HG03025 (cell line): ENCODE measurements at regions not wholly inside any gene's neighbourhood (a gene's known extent, or its start where the extent isn't known, plus 50 kb on each side); places are given as distances from the start of the nearest gene placed in this dataset.

Experiments used
- ATAC-seq: cut with Tn5 transposase; IDR thresholded peaks from one replicate; pipeline ENCODE4 v1.9.1; 2021; ENCODE audit warnings: mild to moderate bottlenecking, moderate library complexity; ENCODE audit not compliant: unreplicated experiment, low FRiP score

DNA sequence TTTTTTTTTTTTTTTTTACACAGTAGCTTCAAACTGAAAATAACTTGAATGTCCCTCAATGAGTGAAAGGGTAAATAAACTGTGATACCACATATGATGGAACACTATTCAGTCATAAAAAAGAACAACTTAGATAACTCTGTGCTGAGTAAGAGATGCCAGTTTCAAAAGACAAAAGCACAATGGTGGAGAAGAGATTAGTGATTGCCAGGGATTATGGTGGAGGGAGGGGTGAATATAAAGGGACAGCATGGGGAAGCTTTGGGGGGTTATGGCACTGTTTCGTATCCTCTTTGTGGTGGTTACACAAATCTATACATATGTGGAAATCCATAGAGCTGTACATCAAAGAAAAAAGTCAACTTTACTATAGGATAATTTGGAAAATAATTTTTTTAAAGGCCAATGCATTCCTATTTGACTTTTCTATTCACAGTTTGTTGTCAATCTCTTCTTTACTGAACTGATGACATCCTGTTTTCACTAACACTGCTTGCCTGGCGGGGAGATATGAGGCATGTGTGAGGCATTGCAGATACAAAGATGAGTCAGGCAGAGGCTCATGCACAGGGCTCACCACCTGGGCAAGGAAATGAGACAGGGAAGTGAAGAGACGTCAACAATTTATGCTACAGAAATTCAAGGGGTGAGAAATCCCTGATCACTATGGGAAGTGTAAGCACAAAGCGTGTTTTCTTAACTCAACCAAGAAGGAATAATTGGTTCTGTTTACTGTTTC lies 302.7 kb downstream of the DUSP10 start:
- ATAC-seq: peak; percentile 81

DNA sequence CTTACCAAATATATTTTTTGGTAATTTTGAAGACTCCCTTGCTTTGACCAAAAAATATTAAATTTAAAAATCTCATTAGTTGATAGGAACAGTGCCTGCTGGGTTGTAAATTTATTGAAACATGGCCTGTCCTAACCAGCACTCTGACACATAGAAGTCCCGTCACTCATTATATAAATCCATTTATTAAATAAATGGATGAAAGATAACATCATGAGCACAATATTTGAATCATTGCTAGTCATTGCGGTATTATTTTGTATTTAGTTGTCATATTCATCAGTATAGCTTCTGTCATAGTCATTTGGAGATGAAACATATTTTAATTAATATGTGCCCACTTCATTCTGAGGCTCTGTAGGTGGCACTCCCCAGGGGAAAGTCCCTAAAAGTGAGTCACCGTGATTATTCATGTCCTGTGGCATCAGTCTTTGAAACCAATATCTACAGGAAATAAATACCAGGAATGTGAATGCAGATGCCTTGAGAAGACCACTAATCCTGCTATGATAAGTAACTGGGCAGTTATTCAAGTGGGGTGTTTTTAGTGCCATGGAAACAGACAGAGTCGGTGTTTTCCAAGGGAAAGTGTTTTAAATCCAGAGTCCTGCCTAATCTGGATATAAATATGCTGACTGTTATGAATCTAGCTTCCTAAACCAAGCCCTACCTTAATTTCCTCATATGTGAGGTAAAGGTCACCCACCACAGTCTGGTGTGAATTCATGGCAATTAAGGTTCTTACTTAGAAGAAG lies 302.0 kb downstream of the DUSP10 start:
- no peak for ATAC-seq

- ATAC-seq: no peak
Measured at GRCh38 chr1:221440658-221441057, 301.2 kb downstream of the DUSP10 start.

- no peak for ATAC-seq
Measured at GRCh38 chr1:221442056-221442455, 299.8 kb downstream of the DUSP10 start.

DNA sequence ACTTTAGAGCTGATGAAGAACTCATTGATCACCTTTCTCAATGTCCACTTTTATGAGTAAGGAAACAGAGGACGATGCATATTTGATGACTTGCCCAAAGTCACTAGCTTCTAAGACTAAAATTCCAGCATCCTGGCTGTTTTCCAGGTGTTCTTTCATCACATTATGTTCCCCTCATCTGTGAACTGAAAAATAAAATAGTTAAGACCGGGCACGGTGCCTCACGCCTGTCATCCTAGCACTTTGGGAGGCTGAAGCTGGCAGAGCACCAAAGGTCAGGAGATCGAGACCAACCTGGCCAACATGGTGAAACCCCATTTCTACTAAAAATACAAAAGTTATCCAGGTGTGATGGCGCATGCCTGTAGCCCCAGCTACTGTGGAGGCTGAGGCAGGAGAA lies 297.5 kb downstream of the DUSP10 start:
- ATAC-seq: no peak

DNA sequence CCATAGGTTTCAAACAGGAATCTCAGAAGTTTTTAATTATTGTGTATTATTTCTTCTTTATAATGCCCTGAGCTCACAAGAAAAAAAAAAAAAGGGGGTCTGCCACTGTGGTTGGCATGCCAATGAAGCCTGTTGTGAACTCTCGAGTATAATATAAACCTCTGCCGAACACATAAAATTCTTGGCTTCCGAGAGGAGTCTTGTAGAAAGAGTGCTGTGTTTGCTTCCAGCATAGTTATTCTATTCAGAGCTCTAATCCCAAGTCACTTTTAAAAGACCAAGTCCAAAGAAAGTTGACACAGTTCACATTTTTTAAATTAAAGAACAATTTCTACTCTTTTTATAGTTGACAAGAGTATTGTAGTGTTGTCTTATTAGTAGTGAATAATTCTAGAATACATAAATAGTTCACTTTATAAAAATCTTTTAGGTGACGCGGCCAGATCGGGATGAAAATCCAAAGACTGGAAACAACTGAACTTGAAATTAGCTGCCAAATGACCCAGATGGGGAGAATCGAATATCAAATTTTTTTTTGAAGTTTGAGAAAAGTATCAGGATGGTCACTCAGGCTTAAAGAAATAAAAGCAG lies 293.2 kb downstream of the DUSP10 start:
- no peak for ATAC-seq

GRCh38 chr1:221449194-221449593 lies 292.7 kb downstream of the DUSP10 start:
- no peak for ATAC-seq

DNA sequence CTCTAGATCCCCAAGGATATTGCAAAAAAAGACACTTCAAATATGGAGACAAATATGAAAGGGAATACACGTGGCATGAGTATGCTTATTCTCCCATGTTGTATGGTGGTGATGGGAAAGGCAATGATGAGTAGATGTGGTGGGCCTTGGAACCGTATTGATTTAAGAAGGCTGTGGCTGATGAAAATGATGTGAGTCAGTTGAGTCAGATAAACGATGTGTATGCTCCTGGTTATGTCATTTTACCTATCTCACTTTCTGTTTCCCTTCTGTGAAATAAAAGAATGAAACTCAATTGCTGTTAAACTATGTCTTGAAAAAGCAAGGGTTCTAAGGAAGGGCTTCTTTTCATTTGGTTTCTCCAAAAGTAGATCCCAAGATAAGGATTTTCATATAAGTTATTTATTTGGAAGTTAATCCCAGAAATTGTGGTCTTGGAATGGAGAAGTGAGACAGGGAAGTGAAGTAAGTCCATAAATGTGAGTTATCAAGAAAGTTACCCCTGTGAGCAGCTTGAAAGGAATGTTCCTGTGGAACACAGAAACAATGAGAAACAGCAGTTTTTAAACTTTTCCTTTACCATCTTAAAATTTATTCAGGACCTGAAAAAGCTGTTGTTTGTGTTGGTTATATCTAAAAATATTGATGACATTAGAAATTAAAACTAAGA lies 292.0 kb downstream of the DUSP10 start:
- peak; percentile 64 for ATAC-seq

- no peak for ATAC-seq
Measured at GRCh38 chr1:221451741-221452140, 290.1 kb downstream of the DUSP10 start.

- no peak for ATAC-seq
Measured at GRCh38 chr1:221454096-221454495, 287.8 kb downstream of the DUSP10 start.

- no peak for ATAC-seq
Measured at GRCh38 chr1:221456918-221457317, 285.0 kb downstream of the DUSP10 start.

DNA sequence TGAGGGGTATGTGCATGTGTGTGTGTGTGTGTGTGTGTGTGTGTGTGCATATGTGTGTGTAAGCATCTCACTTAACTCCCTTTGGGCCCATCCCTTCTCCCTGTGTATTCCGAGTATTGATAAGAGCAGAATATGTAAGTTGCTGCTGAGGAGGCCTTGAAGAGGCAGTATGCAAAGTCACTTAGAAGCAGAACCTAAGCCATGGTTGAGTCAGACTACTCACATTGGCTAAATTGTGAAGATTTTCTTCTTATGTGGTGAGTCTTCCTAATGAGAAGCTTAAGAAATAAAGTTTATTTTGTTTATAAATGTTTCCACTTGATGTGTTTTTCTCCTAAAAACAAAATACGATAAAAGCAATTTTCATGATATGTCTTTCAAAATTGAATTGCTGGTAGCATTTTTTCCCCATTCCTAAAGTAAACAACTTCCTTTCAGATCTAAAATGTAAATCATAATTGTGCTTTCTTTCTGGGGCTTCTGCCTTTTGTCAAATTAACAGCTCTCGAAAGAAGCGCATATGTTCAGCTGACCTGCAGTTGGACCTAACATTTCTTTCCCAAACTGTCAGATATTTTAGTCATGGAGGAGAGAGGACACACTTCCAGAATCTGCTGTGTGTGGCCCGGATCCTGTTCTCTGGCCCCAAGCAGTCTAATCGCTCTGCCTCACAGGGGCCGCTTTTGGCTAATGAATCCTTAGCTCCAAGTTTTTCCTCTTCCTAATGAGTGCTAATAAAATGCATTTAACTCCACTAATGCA lies 284.0 kb downstream of the DUSP10 start:
- ATAC-seq: no peak

DNA sequence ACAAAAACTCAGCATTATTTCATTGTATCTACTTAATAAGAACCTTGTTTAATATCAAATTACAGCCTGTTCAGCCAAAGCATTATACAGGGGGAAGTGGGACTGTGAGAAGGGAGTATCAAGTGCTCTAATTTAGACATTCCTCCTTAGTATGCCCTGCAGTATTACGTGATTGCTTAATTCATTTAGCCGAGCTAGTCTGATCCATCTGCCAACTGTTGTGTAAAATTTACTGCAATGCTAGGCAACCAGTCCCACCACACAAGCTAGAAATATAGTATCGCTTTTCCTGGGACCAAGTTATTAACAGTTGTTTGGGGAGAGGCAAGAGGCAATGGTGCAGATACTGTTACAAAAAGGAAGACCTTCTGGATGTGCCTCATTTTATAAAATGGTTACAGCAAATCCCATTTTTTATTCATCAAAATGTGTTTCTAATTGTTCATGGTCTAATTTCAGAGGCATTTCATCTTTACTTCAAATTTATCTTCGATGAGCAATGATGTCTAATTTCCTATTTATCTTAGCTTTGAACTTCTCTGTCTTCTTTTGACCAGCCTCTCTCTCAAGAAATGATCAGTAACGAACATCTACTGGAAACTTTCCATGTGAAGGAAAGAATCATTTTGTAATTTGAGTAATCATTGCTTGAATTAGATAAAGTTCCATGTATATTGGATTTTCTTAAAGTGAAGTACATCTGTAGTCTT lies 283.3 kb downstream of the DUSP10 start:
- ATAC-seq: no peak

- no peak for ATAC-seq
Measured at GRCh38 chr1:221459558-221459957, 282.3 kb downstream of the DUSP10 start.

- no peak for ATAC-seq
Measured at GRCh38 chr1:221462345-221462744, 279.5 kb downstream of the DUSP10 start.

DNA sequence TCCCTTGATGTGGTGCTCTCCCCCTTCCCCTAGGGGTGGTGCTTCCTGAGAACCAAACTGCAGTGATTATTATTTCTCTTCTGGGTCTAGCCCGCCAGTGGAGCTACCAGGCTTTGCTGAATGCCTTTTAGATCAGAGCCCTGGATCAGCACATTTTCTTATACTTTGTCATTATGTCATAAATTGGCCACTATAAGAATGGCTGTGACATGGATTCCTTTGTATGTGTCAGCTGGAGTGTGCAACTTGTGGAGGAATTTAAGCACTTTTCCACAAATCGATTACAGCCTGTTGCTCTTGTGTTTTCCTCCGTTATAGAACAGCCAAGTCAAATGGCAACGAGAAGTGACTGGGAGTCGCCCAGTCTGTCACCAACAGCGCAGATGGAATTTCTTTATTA lies 273.3 kb downstream of the DUSP10 start:
- no peak for ATAC-seq

- no peak for ATAC-seq
Measured at GRCh38 chr1:221469476-221469875, 272.4 kb downstream of the DUSP10 start.

DNA sequence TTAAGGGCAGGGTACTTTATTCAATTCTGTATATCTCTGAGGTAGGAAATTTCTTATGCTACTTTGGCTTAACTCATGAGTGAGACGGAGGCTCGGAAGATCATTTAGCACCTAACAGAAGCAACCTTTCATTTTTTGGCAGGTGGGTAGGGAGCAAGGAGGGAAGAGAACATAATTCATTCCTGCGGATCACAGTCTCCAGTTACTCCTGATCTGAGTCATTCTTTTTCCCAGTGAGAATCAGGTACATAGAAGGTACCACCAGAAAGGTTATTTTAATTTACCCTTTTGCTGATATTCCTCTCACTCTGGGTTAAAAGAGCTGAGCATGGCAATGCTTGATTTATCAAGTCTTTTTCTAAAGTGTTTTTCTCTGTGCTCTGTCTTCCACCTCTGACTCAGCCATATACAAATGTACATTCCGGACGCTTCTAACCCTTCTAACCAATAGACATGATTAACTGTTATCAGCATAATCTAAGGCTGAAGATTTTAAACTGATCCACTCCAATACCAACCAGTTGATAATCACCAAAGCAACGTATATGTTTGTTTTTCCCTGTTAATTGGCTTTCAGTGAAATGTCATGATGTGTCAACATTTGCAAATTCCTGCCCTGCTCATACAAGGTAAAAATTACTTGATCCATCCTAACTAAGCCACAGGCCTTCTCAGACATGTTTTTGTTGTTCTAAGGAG lies 271.7 kb downstream of the DUSP10 start:
- no peak for ATAC-seq

GRCh38 chr1:221473411-221473810 lies 268.5 kb downstream of the DUSP10 start:
- no peak for ATAC-seq
